H1 (cell line): ENCODE measurements at regions not wholly inside any gene's neighbourhood (a gene's known extent, or its start where the extent isn't known, plus 50 kb on each side); places are given as distances from the start of the nearest gene placed in this dataset.
"Not testable (repeated sequence)": the region's sequence is repeated elsewhere in the genome, so short reads cannot be mapped to it uniquely, and the experiment has no call there.

Experiments
- CTCF ChIA-PET: fragments of 300-600 bp; sonication (Branson Sonifier 250); formaldehyde crosslinking; loops from one replicate; lab custom pipeline; 2021; ENCODE audit not compliant: partially characterized antibody; lab: Charles Lee
- POLR2A ChIA-PET: fragments of 300-600 bp; sonication (Branson Sonifier 250); formaldehyde crosslinking; loops from one replicate; lab custom pipeline; 2021; ENCODE audit warnings: inconsistent platforms; ENCODE audit not compliant: partially characterized antibody; lab: Charles Lee
- DNase-seq, 2 experiments: peaks; one replicate each; pipeline versions ENCODE4 v3.0.0 to v3.0.0-alpha.2; 2010 to 2022; ENCODE audit warnings: low spot score in 2 of 2, low read depth in 1 of 2, mixed read lengths in 1 of 2
- FAIRE-seq: peaks from 2 replicates; lab custom pipeline; 2011; peaks lifted over from hg19 to GRCh38; lab: Jason Lieb, UNC
- H2AFZ ChIP-seq: 2 replicates; pipeline ENCODE4 v1.8.1; 2012; ENCODE audit warnings: low read length, inconsistent platforms
- H2AK5ac ChIP-seq: 2 replicates; pipeline ENCODE4 v1.6.1; 2013; ENCODE audit warnings: low read depth, low read length
- H2BK120ac ChIP-seq: replicated peaks from 2 replicates; pipeline ENCODE3; 2013; ENCODE audit warnings: low read depth, low read length, inconsistent platforms
- H2BK12ac ChIP-seq: 2 replicates; pipeline ENCODE4 v1.6.1; 2013; ENCODE audit warnings: low read depth, low read length
- H2BK15ac ChIP-seq: 2 replicates; pipeline ENCODE4 v1.6.1; 2013; ENCODE audit warnings: low read length
- H2BK20ac ChIP-seq: 2 replicates; pipeline ENCODE4 v1.6.1; 2013; ENCODE audit warnings: low read length
- H2BK5ac ChIP-seq: 2 replicates; pipeline ENCODE4 v1.6.1; 2013; ENCODE audit warnings: low read depth, low read length
- H3K14ac ChIP-seq: 2 replicates; pipeline ENCODE4 v1.6.1; 2013; ENCODE audit warnings: inconsistent platforms; ENCODE audit not compliant: insufficient read length
- H3K18ac ChIP-seq: 2 replicates; pipeline ENCODE4 v1.6.1; 2013; ENCODE audit warnings: low read length; ENCODE audit errors: extremely low read depth
- H3K23ac ChIP-seq: 2 replicates; pipeline ENCODE4 v1.6.1; 2013; ENCODE audit warnings: inconsistent platforms; ENCODE audit not compliant: insufficient read length
- H3K23me2 ChIP-seq: 2 replicates; pipeline ENCODE4 v1.6.1; 2013; ENCODE audit warnings: low read depth, low read length
- H3K27ac ChIP-seq: 2 replicates; pipeline ENCODE4 v1.6.1; 2011; ENCODE audit warnings: low read depth, low read length, inconsistent platforms
- H3K27me3 ChIP-seq, 4 experiments: replicated peaks in 1 of 4; 1 replicate in 1 of 4; 2 replicates in 3 of 4; pipeline versions ENCODE4 v1.6.1 to v1.8.1; 2011 to 2013; ENCODE audit warnings: low read length in 3 of 4, mild to moderate bottlenecking in 3 of 4, inconsistent platforms in 2 of 4, mixed read lengths in 2 of 4, moderate library complexity in 1 of 4; ENCODE audit not compliant: control insufficient read depth in 3 of 4, insufficient read depth in 3 of 4; ENCODE audit errors: extremely low read depth in 1 of 4
- H3K36me3 ChIP-seq, 4 experiments: 2 replicates each; pipeline versions ENCODE4 v1.6.1 to v1.8.1; 2011 to 2013; ENCODE audit warnings: mild to moderate bottlenecking in 4 of 4, low read length in 3 of 4, moderate library complexity in 2 of 4, control low read depth in 1 of 4, inconsistent platforms in 1 of 4; ENCODE audit not compliant: insufficient read depth in 4 of 4, control insufficient read depth in 2 of 4
- H3K4ac ChIP-seq: replicated peaks from 2 replicates; pipeline ENCODE3; 2013; ENCODE audit warnings: low read length, low read depth, mixed read lengths, inconsistent platforms; ENCODE audit not compliant: insufficient read length
- H3K4me1 ChIP-seq, 4 experiments: replicated peaks in 1 of 4; 1 replicate in 1 of 4; 2 replicates in 3 of 4; pipeline versions ENCODE4 v1.6.1 to v1.8.1; 2011 to 2013; ENCODE audit warnings: low read length in 3 of 4, inconsistent platforms in 2 of 4, mixed read lengths in 1 of 4; ENCODE audit not compliant: insufficient read depth in 4 of 4, control insufficient read depth in 3 of 4
- H3K4me2 ChIP-seq, 2 experiments: 2 replicates each; pipeline versions ENCODE4 v1.6.1 to v1.8.1; 2011 to 2013; ENCODE audit warnings: low read depth in 2 of 2, low read length in 2 of 2, control low read depth in 1 of 2, inconsistent platforms in 1 of 2, mild to moderate bottlenecking in 1 of 2; ENCODE audit not compliant: insufficient read depth in 1 of 2
- H3K4me3 ChIP-seq, 4 experiments: fragments of 200-600, 300-600 bp in 1 of 4; sonication (generic), shearing (Covaris generic), sonication (Bioruptor Twin) in 1 of 4; 2 replicates each; pipeline versions ENCODE4 v1.5.1 to v1.8.1; 2011 to 2016; ENCODE audit warnings: low read length in 4 of 4, low read depth in 3 of 4, control low read depth in 2 of 4, inconsistent platforms in 2 of 4, mild to moderate bottlenecking in 2 of 4, mixed read lengths in 1 of 4, moderate library complexity in 1 of 4; ENCODE audit not compliant: insufficient read depth in 2 of 4; ENCODE audit errors: extremely low read depth in 1 of 4
- H3K56ac ChIP-seq: replicated peaks from 2 replicates; pipeline ENCODE3; 2013; ENCODE audit warnings: low read depth, mild to moderate bottlenecking, mixed read lengths, low read length, inconsistent platforms; ENCODE audit not compliant: insufficient read length
- H3K79me1 ChIP-seq: 2 replicates; pipeline ENCODE4 v1.6.1; 2013; ENCODE audit warnings: low read depth, low read length, control low read depth
- H3K79me2 ChIP-seq, 2 experiments: 2 replicates each; pipeline versions ENCODE4 v1.6.1 to v1.8.1; 2012 to 2013; ENCODE audit warnings: low read length in 2 of 2, mild to moderate bottlenecking in 2 of 2, inconsistent platforms in 1 of 2; ENCODE audit not compliant: insufficient read depth in 2 of 2, control insufficient read depth in 1 of 2
- H3K9ac ChIP-seq, 4 experiments: replicated peaks in 1 of 4; 1 replicate in 1 of 4; 2 replicates in 3 of 4; pipeline versions ENCODE4 v1.6.1 to v1.8.1; 2011 to 2013; ENCODE audit warnings: low read depth in 3 of 4, low read length in 3 of 4, control low read depth in 2 of 4, mild to moderate bottlenecking in 2 of 4, moderate library complexity in 2 of 4, inconsistent platforms in 1 of 4; ENCODE audit errors: extremely low read depth in 1 of 4
- H3K9me3 ChIP-seq, 2 experiments: 2 replicates each; pipeline versions ENCODE4 v1.6.1 to v1.8.1; 2012 to 2013; ENCODE audit warnings: mild to moderate bottlenecking in 2 of 2, moderate library complexity in 2 of 2, control low read depth in 1 of 2, inconsistent platforms in 1 of 2, low read depth in 1 of 2, low read length in 1 of 2, mixed read lengths in 1 of 2; ENCODE audit not compliant: insufficient read depth in 2 of 2
- H4K20me1 ChIP-seq, 2 experiments: replicated peaks in 1 of 2; 2 replicates each; pipeline versions ENCODE3 to v1.8.1; 2011 to 2013; ENCODE audit warnings: inconsistent platforms in 2 of 2, low read length in 2 of 2, mild to moderate bottlenecking in 1 of 2; ENCODE audit not compliant: insufficient read depth in 2 of 2, control insufficient read depth in 1 of 2
- H4K5ac ChIP-seq: 2 replicates; pipeline ENCODE4 v1.6.1; 2013; ENCODE audit warnings: low read length, low read depth, mixed read lengths, inconsistent platforms; ENCODE audit not compliant: insufficient read length
- H4K8ac ChIP-seq: 2 replicates; pipeline ENCODE4 v1.8.0; 2013; ENCODE audit warnings: mild to moderate bottlenecking, moderate library complexity, low read length, inconsistent platforms; ENCODE audit not compliant: insufficient read depth; ENCODE audit errors: extremely low read depth
- H4K91ac ChIP-seq: replicated peaks from 2 replicates; pipeline ENCODE3; 2013; ENCODE audit warnings: low read length, mixed read lengths, inconsistent platforms; ENCODE audit not compliant: insufficient read length
- WGBS, 2 experiments: shearing (Covaris generic) in 1 of 2; methylation state at CpG; one replicate each; pipeline versions ENCODE4 v1.1.6 to v1.1.7; 2013 to 2015; ENCODE audit warnings: low lambda C conversion rate in 2 of 2, mixed read lengths in 2 of 2, inconsistent platforms in 1 of 2, low coverage in 1 of 2, missing lambda C conversion rate in 1 of 2; ENCODE audit not compliant: insufficient replicate concordance in 2 of 2, insufficient coverage in 1 of 2, insufficient read length in 1 of 2; ENCODE audit errors: extremely low coverage in 1 of 2, missing lambda C conversion rate in 1 of 2; 5-methylcytosine and 5-hydroxymethylcytosine counted together

GRCh38 chr12:86383759-86384158, 127.6 kb upstream of the MGAT4C start:
- H2AFZ ChIP-seq, H3K23me2 ChIP-seq, POLR2A ChIA-PET, H3K4me2 ChIP-seq, H3K14ac ChIP-seq, H2BK12ac ChIP-seq, H3K56ac ChIP-seq, H2BK15ac ChIP-seq, H2AK5ac ChIP-seq, H3K79me2 ChIP-seq, H3K9me3 ChIP-seq, H3K18ac ChIP-seq, H3K9ac ChIP-seq, H4K5ac ChIP-seq, H3K4me1 ChIP-seq, H3K79me1 ChIP-seq, H3K4ac ChIP-seq, H4K20me1 ChIP-seq, H3K27ac ChIP-seq, FAIRE-seq, H2BK20ac ChIP-seq, DNase-seq, H2BK5ac ChIP-seq, H4K8ac ChIP-seq, H3K23ac ChIP-seq, CTCF ChIA-PET, H3K27me3 ChIP-seq, H2BK120ac ChIP-seq, H3K36me3 ChIP-seq, H4K91ac ChIP-seq, H3K4me3 ChIP-seq: not testable (repeated sequence)
- 89% methylated on average over 3 of the region's 3 CpGs; no CpG with 5 or more reads in 1 of the 2 experiments for WGBS, 2 experiments
